ENCODE measurements at regions not wholly inside any gene's neighbourhood (a gene's known extent, or its start where the extent isn't known, plus 50 kb on each side); places are given as distances from the start of the nearest gene placed in this dataset.
"Not testable (repeated sequence)": the region's sequence is repeated elsewhere in the genome, so short reads cannot be mapped to it uniquely, and the experiment has no call there.

- no peak for DNase-seq
Measured at GRCh38 chr20:57777911-57778310, 68.1 kb upstream of the PMEPA1 start.

GRCh38 chr20:57774951-57775350, 65.1 kb upstream of the PMEPA1 start:
- DNase-seq: no peak

GRCh38 chr20:57774111-57774880, 64.5 kb upstream of the PMEPA1 start:
- no peak for DNase-seq

- DNase-seq: no peak
Measured at GRCh38 chr20:57773059-57773815, 63.4 kb upstream of the PMEPA1 start.

- DNase-seq: peak; percentile 70
Measured at GRCh38 chr20:57772349-57772964, 62.6 kb upstream of the PMEPA1 start.

GRCh38 chr20:57770852-57771720, 61.3 kb upstream of the PMEPA1 start:
- DNase-seq: no peak

GRCh38 chr20:57770401-57770800, 60.6 kb upstream of the PMEPA1 start:
- DNase-seq: not testable (repeated sequence)

- no peak for DNase-seq
Measured at GRCh38 chr20:57769756-57770155, 59.9 kb upstream of the PMEPA1 start.

GRCh38 chr20:57768519-57768918, 58.7 kb upstream of the PMEPA1 start:
- no peak for DNase-seq

- DNase-seq: no peak
Measured at GRCh38 chr20:57767441-57767840, 57.6 kb upstream of the PMEPA1 start.

GRCh38 chr20:57763235-57763595, 53.4 kb upstream of the PMEPA1 start:
- no peak for DNase-seq

- DNase-seq: no peak
Measured at GRCh38 chr20:57762531-57763234, 52.9 kb upstream of the PMEPA1 start.

GRCh38 chr20:57761413-57761734, 51.6 kb upstream of the PMEPA1 start:
- DNase-seq: no peak

- no peak for DNase-seq
Measured at GRCh38 chr20:57760698-57761412, 51.0 kb upstream of the PMEPA1 start.

- no peak for DNase-seq
Measured at GRCh38 chr20:57759724-57760123, 49.9 kb upstream of the PMEPA1 start.

All from NCI-H226 (cell line).